Osteoblast (primary cell): ENCODE measurements at regions not wholly inside any gene's neighbourhood (a gene's known extent, or its start where the extent isn't known, plus 50 kb on each side); places are given as distances from the start of the nearest gene placed in this dataset.

Experiments
- DNase-seq: peaks from one replicate; pipeline ENCODE4 v3.0.0; 2011; ENCODE audit warnings: low spot score, mixed read lengths; ENCODE audit not compliant: insufficient read length; ENCODE audit errors: missing footprints
- H2AFZ ChIP-seq: 2 replicates; pipeline ENCODE4 v1.6.0; 2011; ENCODE audit warnings: mild to moderate bottlenecking, low read length
- H3K27ac ChIP-seq: 2 replicates; pipeline ENCODE4 v1.5.1; 2011; ENCODE audit warnings: mild to moderate bottlenecking, low read depth, low read length, moderate library complexity
- H3K27me3 ChIP-seq: 2 replicates; pipeline ENCODE4 v1.6.0; 2012; ENCODE audit warnings: mild to moderate bottlenecking, control low read depth, inconsistent platforms, low read length, moderate library complexity; ENCODE audit not compliant: insufficient read depth
- H3K36me3 ChIP-seq: 2 replicates; pipeline ENCODE4 v1.5.1; 2011; ENCODE audit warnings: mild to moderate bottlenecking, low read length, control low read depth, moderate library complexity; ENCODE audit not compliant: insufficient read depth
- H3K4me1 ChIP-seq: 2 replicates; pipeline ENCODE4 v1.5.1; 2011; ENCODE audit warnings: mild to moderate bottlenecking, low read length, control low read depth, moderate library complexity; ENCODE audit not compliant: insufficient read depth
- H3K4me2 ChIP-seq: 2 replicates; pipeline ENCODE4 v1.6.0; 2011; ENCODE audit warnings: mild to moderate bottlenecking, low read length; ENCODE audit not compliant: insufficient read depth
- H3K4me3 ChIP-seq: fragments of 200-600 bp; sonication (generic); 3 replicates; pipeline ENCODE4 v1.5.1; 2012; ENCODE audit warnings: mild to moderate bottlenecking, low read length, inconsistent platforms; ENCODE audit not compliant: insufficient read depth
- H3K79me2 ChIP-seq: 2 replicates; pipeline ENCODE4 v1.6.0; 2012; ENCODE audit warnings: mild to moderate bottlenecking, low read length, control low read depth, inconsistent platforms; ENCODE audit not compliant: insufficient read depth
- H3K9me3 ChIP-seq: 2 replicates; pipeline ENCODE4 v1.5.1; 2011; ENCODE audit warnings: low read depth, low read length, control low read depth
- H4K20me1 ChIP-seq: 2 replicates; pipeline ENCODE4 v1.6.0; 2012; ENCODE audit warnings: mild to moderate bottlenecking, low read length, control low read depth; ENCODE audit not compliant: insufficient read depth
- CTCF ChIP-seq: IDR thresholded peaks from 2 replicates; pipeline ENCODE4 v1.5.1; 2011; ENCODE audit warnings: mild to moderate bottlenecking, low read depth, low read length, moderate library complexity; ENCODE audit errors: extremely low read depth

GRCh38 chr12:91356405-91356804 is 173.8 kb upstream of the DCN start:
- H3K79me2 ChIP-seq: no peaks in the 10 kb centered on the region
- TF ChIP-seq CTCF: no peak
- no peak overlapping the region for H2AFZ ChIP-seq
- no peaks in the 10 kb centered on the region for H3K4me1 ChIP-seq
- H4K20me1 ChIP-seq: no peaks in the 10 kb centered on the region
- no peaks in the 10 kb centered on the region for H3K36me3 ChIP-seq
- no peaks in the 10 kb centered on the region for H3K27me3 ChIP-seq
- no peak overlapping the region for H3K4me3 ChIP-seq
- H3K27ac ChIP-seq: no peak overlapping the region
- H3K9me3 ChIP-seq: no peaks in the 10 kb centered on the region
- H3K4me2 ChIP-seq: no peak overlapping the region
- DNase-seq: no peak

GRCh38 chr12:91355150-91356006 is 172.8 kb upstream of the DCN start:
- peak; percentile 98 for TF ChIP-seq CTCF
- Histone ChIP-seq H4K20me1 (no peaks in the 10 kb centered on the region), H3K27me3 (no peaks in the 10 kb centered on the region), H3K4me3 (no peak overlapping the region), H3K27ac (no peak overlapping the region), H3K9me3 (no peaks in the 10 kb centered on the region), H3K36me3 (no peaks in the 10 kb centered on the region), H3K4me1 (no peaks in the 10 kb centered on the region), H3K4me2 (no peak overlapping the region), H2AFZ (no peak overlapping the region), H3K79me2 (no peaks in the 10 kb centered on the region)
- peak; percentile 60 for DNase-seq

- Histone ChIP-seq H3K9me3 (no peaks in the 10 kb centered on the region), H3K27ac (no peak overlapping the region), H4K20me1 (no peaks in the 10 kb centered on the region), H2AFZ (no peak overlapping the region), H3K4me2 (no peak overlapping the region), H3K27me3 (no peaks in the 10 kb centered on the region), H3K4me1 (no peaks in the 10 kb centered on the region), H3K4me3 (no peak overlapping the region), H3K79me2 (no peaks in the 10 kb centered on the region), H3K36me3 (no peaks in the 10 kb centered on the region)
- no peak for TF ChIP-seq CTCF
- DNase-seq: no peak
Measured at GRCh38 chr12:91353266-91353665, 170.6 kb upstream of the DCN start.

GRCh38 chr12:91349476-91349875 is 166.9 kb upstream of the DCN start:
- Histone ChIP-seq H3K4me3 (no peak overlapping the region), H2AFZ (no peak overlapping the region), H3K27ac (no peak overlapping the region), H3K79me2 (no peaks in the 10 kb centered on the region), H3K9me3 (no peaks in the 10 kb centered on the region), H4K20me1 (no peaks in the 10 kb centered on the region), H3K4me1 (no peaks in the 10 kb centered on the region), H3K27me3 (no peaks in the 10 kb centered on the region), H3K4me2 (no peak overlapping the region), H3K36me3 (no peaks in the 10 kb centered on the region)
- no peak for DNase-seq
- no peak for TF ChIP-seq CTCF
